MCF 10A (cell line): ENCODE measurements at regions not wholly inside any gene's neighbourhood (a gene's known extent, or its start where the extent isn't known, plus 50 kb on each side); places are given as distances from the start of the nearest gene placed in this dataset.

Experiments used
- BruUV-seq: library from RNA; stranded (reverse); fragments of 400-500 nt; replicated peaks from 2 replicates; lab custom pipeline; 2021; lab: Mats Ljungman, UMichigan
- CTCF ChIA-PET: fragments of 300-600 bp; sonication (Branson Sonifier 250); formaldehyde crosslinking; extraction: SDS; loops from one replicate; lab custom pipeline; 2021; ENCODE audit warnings: antibody characterized with exemption, inconsistent platforms; lab: Yijun Ruan, JAX
- POLR2A ChIA-PET: fragments of 300-600, 350-650 bp; sonication (Branson Sonifier 250); formaldehyde crosslinking; extraction: SDS; loops from one replicate; lab custom pipeline; 2020; ENCODE audit warnings: antibody characterized with exemption, inconsistent platforms; lab: Yijun Ruan, JAX
- DNase-seq: peaks from one replicate; pipeline ENCODE4 v3.0.0-alpha.2; 2018; ENCODE audit not compliant: unreplicated experiment
- H3K27ac Mint-ChIP-seq: one replicate; pipeline ENCODE4 v1.8.0; 2022; ENCODE audit warnings: mild to moderate bottlenecking, low read depth, mixed read lengths; ENCODE audit not compliant: unreplicated experiment
- H3K27me3 Mint-ChIP-seq: one replicate; pipeline ENCODE4 v1.8.0; 2022; ENCODE audit warnings: mixed read lengths; ENCODE audit not compliant: insufficient read depth, unreplicated experiment
- H3K36me3 Mint-ChIP-seq: one replicate; pipeline ENCODE4 v1.8.0; 2022; ENCODE audit warnings: mild to moderate bottlenecking, moderate library complexity, mixed read lengths; ENCODE audit not compliant: insufficient read depth, unreplicated experiment
- H3K4me1 Mint-ChIP-seq: one replicate; pipeline ENCODE4 v1.8.0; 2022; ENCODE audit warnings: mixed read lengths; ENCODE audit not compliant: insufficient read depth, unreplicated experiment
- H3K4me3 Mint-ChIP-seq: one replicate; pipeline ENCODE4 v1.8.0; 2022; ENCODE audit warnings: mild to moderate bottlenecking, moderate library complexity, mixed read lengths; ENCODE audit not compliant: unreplicated experiment
- H3K9me3 Mint-ChIP-seq: one replicate; pipeline ENCODE4 v1.8.0; 2022; ENCODE audit warnings: mixed read lengths; ENCODE audit not compliant: unreplicated experiment
- intact Hi-C: fragments of 100-400 bp; cut with micrococcal nuclease; formaldehyde crosslinking; loops from 2 replicates; pipeline ENCODE4 v1.14.1; 2022
- TF ChIP-seq, protein P1 (sequence below): fragments of 200-600 bp; IDR thresholded peaks from one replicate; pipeline ENCODE4 v1.8.0; 2022; ENCODE audit warnings: antibody characterized with exemption, mild to moderate bottlenecking; ENCODE audit not compliant: unreplicated experiment

DNA sequence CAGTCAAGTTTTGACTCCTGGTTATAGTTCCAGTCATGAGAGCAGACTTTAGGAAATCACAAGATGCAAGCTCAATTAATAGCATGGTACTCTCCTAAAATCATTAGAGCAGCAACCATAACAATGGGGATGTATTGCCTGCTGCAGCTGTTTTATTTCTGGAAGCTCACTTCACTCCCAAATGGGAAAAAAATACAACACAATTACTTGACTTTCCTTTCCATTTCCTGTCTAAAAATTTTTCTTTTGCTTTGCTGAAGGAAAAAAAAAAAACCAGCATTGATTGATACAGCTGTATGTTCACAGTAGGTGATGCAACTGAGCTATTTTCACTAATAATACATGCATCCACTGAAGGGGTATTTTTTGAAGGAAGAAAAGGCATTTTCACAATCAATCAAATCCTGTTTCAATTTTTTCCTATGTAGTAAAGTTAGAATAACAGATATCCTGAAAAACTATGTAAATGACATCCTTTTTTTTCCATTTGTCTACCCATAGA is 143.9 kb upstream of the NOVA1 start:
- no TSS peak for BruUV-seq
- DNase-seq, result no peak
- H3K4me3 Mint-ChIP-seq, result no peak overlapping the region
- H3K4me1 Mint-ChIP-seq, result no peaks in the 10 kb centered on the region
- no peaks in the 10 kb centered on the region for H3K27me3 Mint-ChIP-seq
- TF ChIP-seq, protein P1, sequence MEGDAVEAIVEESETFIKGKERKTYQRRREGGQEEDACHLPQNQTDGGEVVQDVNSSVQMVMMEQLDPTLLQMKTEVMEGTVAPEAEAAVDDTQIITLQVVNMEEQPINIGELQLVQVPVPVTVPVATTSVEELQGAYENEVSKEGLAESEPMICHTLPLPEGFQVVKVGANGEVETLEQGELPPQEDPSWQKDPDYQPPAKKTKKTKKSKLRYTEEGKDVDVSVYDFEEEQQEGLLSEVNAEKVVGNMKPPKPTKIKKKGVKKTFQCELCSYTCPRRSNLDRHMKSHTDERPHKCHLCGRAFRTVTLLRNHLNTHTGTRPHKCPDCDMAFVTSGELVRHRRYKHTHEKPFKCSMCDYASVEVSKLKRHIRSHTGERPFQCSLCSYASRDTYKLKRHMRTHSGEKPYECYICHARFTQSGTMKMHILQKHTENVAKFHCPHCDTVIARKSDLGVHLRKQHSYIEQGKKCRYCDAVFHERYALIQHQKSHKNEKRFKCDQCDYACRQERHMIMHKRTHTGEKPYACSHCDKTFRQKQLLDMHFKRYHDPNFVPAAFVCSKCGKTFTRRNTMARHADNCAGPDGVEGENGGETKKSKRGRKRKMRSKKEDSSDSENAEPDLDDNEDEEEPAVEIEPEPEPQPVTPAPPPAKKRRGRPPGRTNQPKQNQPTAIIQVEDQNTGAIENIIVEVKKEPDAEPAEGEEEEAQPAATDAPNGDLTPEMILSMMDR, result no peak
- intact Hi-C loops, result no loop called here
- POLR2A ChIA-PET, result interaction anchor here (0.6 to 0.7 kb wide), 2 partner anchors 24 to 74 kb away, joined by 3 read pairs; no protein-coding TSS in a partner anchor
- H3K27ac Mint-ChIP-seq, result no peak overlapping the region
- no peaks in the 10 kb centered on the region for H3K9me3 Mint-ChIP-seq
- CTCF ChIA-PET, result no interaction called here
- H3K36me3 Mint-ChIP-seq, result no peaks in the 10 kb centered on the region

DNA sequence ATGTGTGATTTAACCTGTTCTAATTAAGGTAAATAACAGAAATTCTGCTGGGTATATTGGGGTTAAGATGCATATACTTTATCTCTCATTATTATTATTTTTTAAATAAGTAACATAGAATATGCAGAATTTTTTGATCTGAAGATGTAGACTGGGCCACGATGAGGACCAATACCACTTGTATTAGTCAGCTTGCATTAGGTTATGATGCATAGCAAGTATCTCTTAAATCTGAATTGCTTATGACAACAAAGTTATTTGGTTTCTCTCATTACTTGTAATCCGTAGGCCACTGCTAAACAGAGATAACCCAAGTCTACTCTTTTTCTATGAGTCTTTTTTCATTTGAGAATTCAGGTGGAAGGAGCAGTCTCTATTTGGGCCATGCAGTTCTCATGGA is 145.5 kb upstream of the NOVA1 start:
- CTCF ChIA-PET, result interaction anchor here (0.5 kb wide), 1 partner anchor 20 kb away, joined by 3 read pairs; no protein-coding TSS in a partner anchor
- intact Hi-C loops, result no loop called here
- Mint-ChIP-seq H3K4me1 (no peaks in the 10 kb centered on the region), H3K27ac (no peak overlapping the region), H3K27me3 (no peaks in the 10 kb centered on the region), H3K36me3 (no peaks in the 10 kb centered on the region), H3K4me3 (no peak overlapping the region), H3K9me3 (no peaks in the 10 kb centered on the region)
- TF ChIP-seq, protein P1, result no peak
- no peak for DNase-seq
- POLR2A ChIA-PET, result no interaction called here
- BruUV-seq, result no TSS peak

GRCh38 chr14:26744903-26745302 is 147.1 kb upstream of the NOVA1 start:
- Mint-ChIP-seq H3K9me3 (no peaks in the 10 kb centered on the region), H3K4me1 (no peaks in the 10 kb centered on the region), H3K27ac (no peak overlapping the region), H3K36me3 (no peaks in the 10 kb centered on the region), H3K27me3 (no peaks in the 10 kb centered on the region), H3K4me3 (no peak overlapping the region)
- intact Hi-C loops, result no loop called here
- no peak for DNase-seq
- no TSS peak for BruUV-seq
- TF ChIP-seq, protein P1, result no peak
- ChIA-PET POLR2A (no interaction called here), CTCF (no interaction called here)

DNA sequence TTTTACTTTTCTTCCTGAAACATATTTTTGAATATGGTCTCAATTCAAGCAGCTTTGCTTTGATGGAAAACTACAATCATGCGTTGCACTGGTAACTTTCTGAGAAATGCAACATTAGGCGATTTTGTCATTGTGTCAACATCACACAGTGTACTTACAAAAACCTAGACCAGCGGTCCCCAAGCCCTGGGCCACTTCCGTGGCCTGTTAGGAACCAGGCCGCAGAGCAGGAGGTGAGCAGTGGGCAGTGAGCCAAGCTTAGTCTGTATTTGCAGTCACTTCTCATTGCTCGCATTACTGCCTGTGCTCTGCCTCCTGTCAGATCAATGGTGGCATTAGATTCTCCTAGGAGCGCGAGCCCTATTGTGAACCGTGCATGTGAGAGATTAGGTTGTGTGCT is 163.7 kb upstream of the NOVA1 start:
- intact Hi-C loops, result no loop called here

More for the DNA sequence above, 163.7 kb upstream of the NOVA1 start:
- Mint-ChIP-seq H3K9me3 (no peaks in the 10 kb centered on the region), H3K27me3 (no peaks in the 10 kb centered on the region), H3K27ac (no peak overlapping the region), H3K4me3 (no peak overlapping the region), H3K4me1 (peaks cover 19% of the 10 kb centered on the region), H3K36me3 (no peaks in the 10 kb centered on the region)
- TF ChIP-seq, protein P1, result no peak
- no TSS peak for BruUV-seq
- ChIA-PET CTCF (interaction anchor here (0.5 kb wide), 1 partner anchor 1070 kb away, joined by 3 read pairs; no protein-coding TSS in a partner anchor), POLR2A (no interaction called here)
- no peak for DNase-seq
